ENCODE measurements at regions not wholly inside any gene's neighbourhood (a gene's known extent, or its start where the extent isn't known, plus 50 kb on each side); places are given as distances from the start of the nearest gene placed in this dataset.
"Not testable (repeated sequence)": the region's sequence is repeated elsewhere in the genome, so short reads cannot be mapped to it uniquely, and the experiment has no call there.

DNA sequence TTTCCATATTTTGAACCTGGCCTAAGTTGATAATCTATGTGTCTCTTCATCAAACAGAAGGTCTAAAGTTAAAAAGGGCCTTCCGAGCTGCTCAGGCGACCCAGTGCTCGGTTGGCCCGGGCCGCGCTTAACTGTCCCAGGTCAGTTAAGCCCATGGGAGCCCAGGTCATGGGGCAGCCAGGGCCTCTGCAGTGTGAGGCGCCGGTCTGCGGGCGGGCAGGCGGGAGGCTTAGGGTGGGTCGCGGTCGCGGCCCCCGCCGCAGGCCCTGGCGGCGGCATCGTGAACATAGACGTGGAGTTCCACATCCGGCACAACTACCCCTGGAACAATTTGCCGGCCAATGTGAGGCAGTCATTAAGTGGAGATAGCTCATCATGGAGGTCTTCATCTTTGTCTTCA is 91.3 kb downstream of the PPIAL4C start:
- H3K27me3 Mint-ChIP-seq (ENCODE audit: low read depth, poor library complexity); H3K27ac Mint-ChIP-seq; H3K9me3 Mint-ChIP-seq; H3K4me3 Mint-ChIP-seq; DNase-seq; H3K4me1 Mint-ChIP-seq; H3K36me3 Mint-ChIP-seq (ENCODE audit: low read depth): not testable (repeated sequence)

DNA sequence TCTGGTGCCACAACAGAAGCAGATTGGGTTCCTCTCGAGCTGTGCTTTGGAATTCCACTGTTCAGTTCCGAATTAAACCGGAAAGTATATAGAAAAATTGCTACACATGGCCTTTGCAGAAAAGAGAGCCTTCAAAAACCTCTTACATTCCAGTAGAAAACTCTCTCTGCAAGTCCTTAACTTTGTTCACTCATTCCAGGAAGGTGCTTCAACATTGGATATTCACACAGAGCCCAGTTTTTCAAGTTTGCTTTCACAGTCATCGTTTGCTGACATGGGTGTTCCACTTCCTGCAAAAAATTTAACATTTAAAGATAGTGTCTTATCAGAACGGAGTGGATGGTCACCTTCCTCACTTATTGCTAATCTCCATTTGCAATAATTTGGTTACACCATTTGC is 93.7 kb downstream of the PPIAL4C start:
- not testable (repeated sequence) for DNase-seq; H3K9me3 Mint-ChIP-seq; H3K4me1 Mint-ChIP-seq; H3K27ac Mint-ChIP-seq; H3K27me3 Mint-ChIP-seq (ENCODE audit: low read depth, poor library complexity); H3K36me3 Mint-ChIP-seq (ENCODE audit: low read depth); H3K4me3 Mint-ChIP-seq

DNA sequence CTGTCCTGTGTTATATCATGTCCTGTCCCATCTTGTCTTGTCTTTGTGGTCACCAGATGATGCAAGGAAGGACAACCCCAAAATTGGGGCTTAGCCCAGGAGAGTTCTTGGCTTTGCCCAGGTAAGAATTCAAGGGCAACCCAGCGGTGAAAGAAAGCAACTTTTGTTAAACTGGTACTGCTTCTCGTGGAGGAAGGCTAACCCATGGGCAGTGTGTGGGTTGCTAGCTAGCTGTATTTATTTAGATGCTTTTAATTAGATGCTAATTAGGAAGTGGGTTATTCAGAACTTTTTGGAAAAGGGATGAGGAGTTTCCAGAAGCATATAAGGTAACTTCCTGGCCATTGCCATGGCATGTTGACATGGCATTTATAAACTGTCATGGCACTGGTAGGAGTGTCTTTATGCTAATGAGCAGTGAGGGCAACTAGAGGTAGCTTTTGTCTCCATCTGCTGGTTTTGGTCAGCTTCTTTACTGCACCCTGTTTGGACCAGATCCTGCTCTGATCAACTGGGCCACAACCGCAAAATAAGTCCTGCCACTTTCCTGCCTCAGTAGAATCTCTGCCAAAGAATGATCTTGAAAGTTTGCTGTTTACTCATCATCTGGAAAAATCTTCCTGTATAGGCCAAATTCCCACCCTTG is 95.8 kb upstream of the FCGR1A start:
- H3K27ac Mint-ChIP-seq; DNase-seq; H3K4me1 Mint-ChIP-seq; H3K27me3 Mint-ChIP-seq (ENCODE audit: low read depth, poor library complexity); H3K36me3 Mint-ChIP-seq (ENCODE audit: low read depth); H3K9me3 Mint-ChIP-seq; H3K4me3 Mint-ChIP-seq: not testable (repeated sequence)

DNA sequence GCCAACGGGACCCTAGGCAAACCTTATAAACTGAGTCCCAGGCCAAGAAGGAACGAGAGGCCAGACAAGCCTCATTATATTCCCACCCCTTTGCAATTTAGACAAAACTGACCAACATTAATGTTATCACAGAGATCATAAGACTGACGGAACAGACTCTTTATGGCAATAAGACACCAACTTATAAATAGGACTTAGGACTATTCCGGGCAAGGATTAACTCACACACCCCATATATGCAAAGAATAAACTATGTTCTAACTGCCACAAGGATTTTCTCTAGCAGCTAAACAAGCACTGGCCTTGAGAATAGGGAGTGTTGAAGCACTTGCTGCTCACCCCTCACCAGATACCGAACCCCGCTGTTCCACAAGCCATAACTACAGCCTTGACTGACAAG is 91.1 kb upstream of the FCGR1A start:
- not testable (repeated sequence) for DNase-seq; H3K36me3 Mint-ChIP-seq (ENCODE audit: low read depth); H3K27me3 Mint-ChIP-seq (ENCODE audit: low read depth, poor library complexity); H3K9me3 Mint-ChIP-seq; H3K4me3 Mint-ChIP-seq; H3K27ac Mint-ChIP-seq; H3K4me1 Mint-ChIP-seq

DNA sequence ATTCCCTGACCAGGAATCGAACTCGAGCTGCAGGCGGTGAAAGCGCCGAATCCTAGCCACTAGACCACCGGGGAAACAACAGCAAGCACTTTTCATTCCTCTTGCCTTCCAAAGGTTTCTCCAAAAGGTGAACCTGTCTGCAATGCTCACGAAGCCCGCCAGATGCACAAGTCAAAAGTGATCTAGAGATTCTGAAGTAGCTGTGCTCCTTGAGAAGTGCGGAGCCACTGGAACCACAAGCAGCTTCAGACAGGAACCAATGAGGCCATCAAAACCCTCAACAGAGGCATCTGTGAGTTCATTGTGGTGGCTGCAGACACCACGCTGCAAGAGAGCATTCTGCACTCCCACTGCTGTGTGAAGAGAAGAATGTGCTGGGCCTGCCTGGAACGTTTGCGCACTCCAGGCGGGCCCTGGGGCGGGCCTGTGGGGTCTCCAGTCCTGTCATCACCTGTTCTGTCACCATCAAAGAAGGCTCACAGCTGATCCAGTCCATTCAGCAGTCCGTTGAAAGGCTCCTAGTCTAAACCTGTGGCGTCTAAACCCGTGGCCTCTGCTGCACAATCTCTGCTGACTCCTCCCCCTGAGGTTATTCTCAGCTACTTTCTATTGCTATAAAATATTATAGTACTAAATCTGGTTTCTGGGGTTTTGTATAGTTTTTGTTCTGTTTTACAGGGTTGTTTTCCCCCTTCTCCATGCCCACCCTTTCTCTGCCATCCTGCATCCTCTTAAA is 89.5 kb upstream of the FCGR1A start:
- not testable (repeated sequence) for H3K4me3 Mint-ChIP-seq; DNase-seq; H3K27ac Mint-ChIP-seq; H3K9me3 Mint-ChIP-seq; H3K4me1 Mint-ChIP-seq; H3K36me3 Mint-ChIP-seq (ENCODE audit: low read depth); H3K27me3 Mint-ChIP-seq (ENCODE audit: low read depth, poor library complexity)

DNA sequence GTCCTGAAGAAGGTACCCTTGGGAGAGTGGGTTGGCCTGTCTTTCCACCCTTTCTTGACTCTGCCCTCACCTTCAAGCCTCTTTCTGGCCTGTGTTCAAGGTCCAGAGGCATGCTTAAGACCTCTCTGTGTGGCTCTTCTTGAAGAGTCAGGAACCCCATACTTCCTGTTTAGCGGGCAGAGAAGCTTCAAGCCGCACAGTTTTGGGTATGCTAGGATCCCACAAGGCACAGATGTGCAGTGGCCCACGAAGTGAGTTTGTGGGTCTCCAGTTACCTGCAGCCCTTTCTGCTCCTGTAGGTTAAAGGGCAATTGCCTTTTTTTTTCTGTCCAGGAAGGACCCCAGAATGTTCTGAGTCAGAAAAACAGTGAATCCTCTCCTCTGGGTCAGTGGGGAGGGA is 87.4 kb upstream of the FCGR1A start:
- not testable (repeated sequence) for H3K27me3 Mint-ChIP-seq (ENCODE audit: low read depth, poor library complexity); H3K4me1 Mint-ChIP-seq; H3K9me3 Mint-ChIP-seq; DNase-seq; H3K36me3 Mint-ChIP-seq (ENCODE audit: low read depth); H3K4me3 Mint-ChIP-seq; H3K27ac Mint-ChIP-seq

DNA sequence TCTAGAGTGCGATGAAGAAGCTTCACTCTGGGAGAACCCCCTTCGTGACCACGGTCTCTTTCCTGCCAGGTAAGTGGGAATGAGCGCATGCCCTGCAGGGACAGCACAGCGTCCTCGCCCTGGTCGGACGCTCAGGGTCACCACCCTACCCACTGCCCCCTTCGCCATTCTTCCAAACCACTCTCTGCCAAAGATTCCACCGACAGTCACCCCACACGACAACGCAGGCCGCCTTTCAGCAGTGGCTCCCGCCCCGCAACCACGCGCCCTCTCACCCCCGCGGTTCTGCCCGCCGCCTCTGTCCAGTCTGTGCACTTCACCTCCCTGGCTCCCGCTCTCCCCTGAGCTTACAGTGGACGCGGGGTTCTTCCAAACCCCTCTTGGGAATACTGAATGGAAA is 82.3 kb upstream of the FCGR1A start:
- not testable (repeated sequence) for H3K36me3 Mint-ChIP-seq (ENCODE audit: low read depth); H3K27ac Mint-ChIP-seq

DNA sequence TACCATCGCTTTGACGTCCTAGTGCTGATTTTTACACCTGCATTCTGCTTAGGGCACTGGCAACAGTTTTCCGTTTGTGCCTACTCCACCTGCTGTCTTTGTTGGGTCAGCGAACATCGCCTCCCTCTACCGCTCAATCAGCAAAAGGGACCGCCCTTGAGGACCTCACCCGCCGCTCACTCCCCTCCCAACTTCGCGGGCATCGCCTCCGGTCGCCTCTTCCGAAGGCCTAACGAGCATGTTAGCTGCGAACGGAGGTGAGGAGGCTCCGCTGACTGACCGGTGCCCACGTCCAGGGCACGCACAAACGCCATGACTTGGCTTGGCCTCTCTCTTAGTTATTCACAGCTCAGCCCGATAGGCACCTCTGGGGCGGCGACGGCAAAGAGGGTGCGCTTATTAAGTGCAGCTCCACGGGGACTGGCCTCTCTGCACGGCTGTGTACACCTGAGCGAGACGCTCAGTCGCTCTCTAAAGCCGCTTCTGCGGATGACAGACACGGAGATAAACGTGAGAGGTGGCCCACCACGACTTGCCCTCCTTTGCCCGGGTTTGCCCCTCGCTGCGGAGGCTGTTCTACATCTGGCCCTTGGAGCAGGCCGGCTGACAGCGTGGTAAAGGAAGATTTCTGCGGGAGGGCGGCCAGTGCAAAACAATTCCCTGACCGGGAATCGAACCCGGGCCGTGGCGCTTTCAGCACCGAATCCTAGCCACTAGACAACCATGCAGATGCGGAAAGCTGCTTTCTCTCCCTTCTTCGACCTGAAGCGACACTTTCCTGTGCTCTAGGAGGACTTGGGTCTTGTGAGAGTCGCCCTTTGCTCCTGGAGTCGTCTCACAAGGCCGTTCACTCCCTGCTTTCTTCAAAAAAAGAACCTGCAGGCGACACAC is 81.6 kb upstream of the FCGR1A start:
- not testable (repeated sequence) for H3K9me3 Mint-ChIP-seq; H3K4me3 Mint-ChIP-seq; H3K36me3 Mint-ChIP-seq (ENCODE audit: low read depth); H3K27ac Mint-ChIP-seq; H3K27me3 Mint-ChIP-seq (ENCODE audit: low read depth, poor library complexity); DNase-seq; H3K4me1 Mint-ChIP-seq

More for the DNA sequence above, 82.3 kb upstream of the FCGR1A start:
- H3K4me3 Mint-ChIP-seq; H3K27me3 Mint-ChIP-seq (ENCODE audit: low read depth, poor library complexity); DNase-seq; H3K9me3 Mint-ChIP-seq; H3K4me1 Mint-ChIP-seq: not testable (repeated sequence)

DNA sequence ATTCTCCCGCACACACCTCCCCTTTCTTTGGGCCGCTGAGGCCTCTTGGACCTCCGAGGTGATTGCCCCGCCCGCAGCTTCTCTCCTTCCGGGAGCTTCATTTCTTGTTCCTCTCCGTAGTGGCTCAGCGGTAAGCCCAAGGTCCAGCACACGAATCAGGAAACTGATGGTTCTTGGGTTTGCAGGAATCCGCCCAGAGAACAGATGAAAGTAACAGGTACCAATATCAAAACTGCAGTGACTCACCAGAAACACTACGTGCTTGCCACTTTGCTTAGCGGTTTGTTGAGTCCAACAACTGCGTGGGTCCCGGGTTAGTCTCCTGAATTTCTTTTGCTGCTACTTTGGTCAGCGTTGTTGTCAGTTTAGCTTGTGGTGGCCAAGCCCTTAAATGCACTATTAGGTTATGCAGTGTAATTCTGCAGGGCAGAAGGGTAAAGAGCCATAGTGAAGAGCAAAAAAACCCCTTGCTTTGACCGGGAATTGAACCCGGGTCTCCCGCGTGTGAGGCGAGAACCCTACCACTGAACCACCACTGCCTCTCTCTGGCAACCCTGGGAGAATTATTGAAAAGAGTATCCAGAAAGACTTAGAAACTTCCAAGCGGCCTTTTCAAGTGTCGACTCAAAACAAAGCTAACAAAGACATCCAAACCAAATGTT is 74.2 kb upstream of the FCGR1A start:
- H3K4me3 Mint-ChIP-seq, result peak overlapping the region; percentile 60
- H3K27me3 Mint-ChIP-seq (ENCODE audit: low read depth, poor library complexity); H3K36me3 Mint-ChIP-seq (ENCODE audit: low read depth); H3K27ac Mint-ChIP-seq; H3K4me1 Mint-ChIP-seq; H3K9me3 Mint-ChIP-seq: not testable (repeated sequence)
- peak; percentile 52 for DNase-seq

DNA sequence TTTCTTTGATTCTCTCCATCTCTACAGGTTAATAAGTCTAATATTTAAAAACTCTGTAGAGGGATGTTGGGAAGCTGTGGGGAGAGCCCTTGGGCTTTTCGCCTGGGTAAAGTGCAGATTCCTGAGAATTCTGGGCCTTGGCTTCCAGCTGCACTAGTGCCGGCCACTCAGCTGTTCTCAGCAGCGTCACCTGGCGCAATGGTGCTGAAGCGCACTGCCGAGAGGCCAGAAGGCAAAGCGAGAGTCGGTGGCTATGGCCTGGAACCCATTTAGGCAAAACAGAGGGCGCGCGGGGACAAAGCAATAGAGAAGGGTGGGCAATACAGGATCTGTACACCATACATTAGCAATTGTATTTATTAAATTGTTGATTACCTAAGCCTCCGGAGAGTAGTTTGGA is 70.8 kb upstream of the FCGR1A start:
- H3K27me3 Mint-ChIP-seq (ENCODE audit: low read depth, poor library complexity); H3K4me3 Mint-ChIP-seq; DNase-seq; H3K36me3 Mint-ChIP-seq (ENCODE audit: low read depth); H3K27ac Mint-ChIP-seq; H3K4me1 Mint-ChIP-seq; H3K9me3 Mint-ChIP-seq: not testable (repeated sequence)

DNA sequence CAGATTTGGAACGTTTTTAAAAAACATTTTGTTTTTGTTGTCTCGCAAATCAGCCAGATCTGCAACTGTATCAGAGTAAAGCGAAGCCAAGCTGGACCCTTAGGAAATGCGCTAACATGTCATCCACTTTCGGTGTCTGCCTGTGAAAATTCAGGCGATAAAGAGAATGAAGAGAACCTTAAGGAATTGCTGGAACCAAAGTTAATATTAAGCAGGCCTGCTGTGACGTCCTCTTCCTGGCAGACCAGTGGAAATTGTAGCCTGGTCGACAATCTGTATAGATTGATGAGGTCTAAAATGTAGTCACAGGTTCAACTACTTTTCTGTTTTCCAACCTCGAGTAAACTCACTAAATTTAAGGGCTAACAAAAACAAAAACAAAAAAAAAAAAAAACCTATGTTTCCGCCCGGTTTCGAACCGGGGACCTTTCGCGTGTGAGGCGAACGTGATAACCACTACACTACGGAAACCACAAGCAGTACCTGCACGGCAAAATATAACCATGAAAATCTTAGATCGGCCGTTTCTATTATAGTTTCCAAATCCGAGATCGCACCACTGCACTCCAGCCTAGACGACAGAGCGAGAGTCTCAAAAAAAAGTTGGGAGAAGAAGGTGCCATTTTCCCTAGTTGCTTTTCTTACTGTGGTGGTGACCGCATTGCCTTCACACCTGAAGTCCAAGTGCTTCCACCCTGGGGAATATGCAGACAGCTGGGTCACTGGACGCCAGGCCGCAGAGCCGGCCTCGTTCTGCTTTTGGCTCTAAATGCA is 70.2 kb upstream of the FCGR1A start:
- H3K27me3 Mint-ChIP-seq (ENCODE audit: low read depth, poor library complexity); H3K4me1 Mint-ChIP-seq; H3K27ac Mint-ChIP-seq; H3K9me3 Mint-ChIP-seq; H3K36me3 Mint-ChIP-seq (ENCODE audit: low read depth): not testable (repeated sequence)
- H3K4me3 Mint-ChIP-seq, result peak overlapping the region; percentile 70
- peak; percentile 55 for DNase-seq

DNA sequence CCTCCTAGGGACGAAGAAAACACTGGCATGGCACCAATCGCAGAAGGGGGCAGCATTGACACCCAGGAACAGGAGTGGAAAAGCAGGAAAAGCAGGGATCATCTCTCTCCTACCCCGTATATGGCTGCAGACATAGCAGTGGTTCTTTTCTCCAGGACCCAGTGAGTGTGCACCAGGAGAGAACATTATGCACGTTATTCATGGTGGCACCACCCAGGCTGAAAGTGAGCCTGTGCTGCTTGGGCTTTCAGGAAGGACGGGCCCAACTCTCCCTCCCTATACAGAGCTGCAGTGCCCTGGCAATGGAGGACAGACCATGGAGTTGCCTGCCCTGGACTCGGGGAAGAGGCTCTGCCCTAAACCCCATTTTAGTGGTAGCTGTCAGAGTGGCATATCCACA is 69.0 kb upstream of the FCGR1A start:
- H3K4me3 Mint-ChIP-seq, result peak overlapping the region; percentile 73

DNA sequence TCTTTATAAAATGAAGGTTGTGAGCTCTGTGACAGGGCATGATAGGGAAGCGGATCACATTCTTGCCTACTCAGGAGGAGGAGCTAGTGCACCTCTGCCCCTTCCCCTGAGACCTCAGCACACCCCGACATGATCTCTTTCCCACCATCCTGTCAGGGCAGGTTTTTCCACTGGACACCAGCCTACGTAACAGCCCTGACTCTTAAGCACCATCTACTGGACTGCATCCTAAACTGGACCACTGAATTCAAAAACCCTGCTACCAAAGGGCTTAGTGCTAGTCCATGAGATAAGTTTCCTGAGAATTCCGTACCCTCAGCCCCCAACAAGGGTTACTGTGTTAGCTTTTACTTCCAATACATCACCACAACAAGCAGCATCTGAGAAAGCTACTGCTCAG is 68.5 kb upstream of the FCGR1A start:
- H3K9me3 Mint-ChIP-seq; H3K27me3 Mint-ChIP-seq (ENCODE audit: low read depth, poor library complexity); H3K4me1 Mint-ChIP-seq; H3K27ac Mint-ChIP-seq; DNase-seq; H3K4me3 Mint-ChIP-seq; H3K36me3 Mint-ChIP-seq (ENCODE audit: low read depth): not testable (repeated sequence)

More for the DNA sequence above, 69.0 kb upstream of the FCGR1A start:
- not testable (repeated sequence) for H3K27ac Mint-ChIP-seq; H3K36me3 Mint-ChIP-seq (ENCODE audit: low read depth); DNase-seq; H3K27me3 Mint-ChIP-seq (ENCODE audit: low read depth, poor library complexity); H3K9me3 Mint-ChIP-seq; H3K4me1 Mint-ChIP-seq
